ENCODE measurements at regions not wholly inside any gene's neighbourhood (a gene's known extent, or its start where the extent isn't known, plus 50 kb on each side); places are given as distances from the start of the nearest gene placed in this dataset.

- H4K20me1 ChIP-seq (ENCODE audit: insufficient read depth, low read length) = no peaks in the 10 kb centered on the region
- no peak overlapping the region for H3K4me3 ChIP-seq (ENCODE audit: insufficient read depth, low read depth, low read length)
- no peak overlapping the region for H3K27ac ChIP-seq (ENCODE audit: low read depth, low read length)
- Mint-ChIP-seq H3K27ac (ENCODE audit: unreplicated experiment) (no peak overlapping the region), H3K27me3 (ENCODE audit: low read depth, unreplicated experiment) (peaks cover 20% of the 10 kb centered on the region), H3K4me3 (ENCODE audit: unreplicated experiment) (no peak overlapping the region), H3K36me3 (ENCODE audit: low read depth, unreplicated experiment) (no peaks in the 10 kb centered on the region), H3K4me1 (ENCODE audit: low read depth, unreplicated experiment) (peaks cover 4% of the 10 kb centered on the region), H3K9me3 (ENCODE audit: unreplicated experiment) (no peaks in the 10 kb centered on the region)
- DNase-seq (ENCODE audit: low read depth) (no peak), FAIRE-seq (no peak)
- H3K27me3 ChIP-seq (ENCODE audit: insufficient read depth, low read length) = peaks cover 38% of the 10 kb centered on the region
- H3K36me3 ChIP-seq (ENCODE audit: insufficient read depth, low read length) = no peaks in the 10 kb centered on the region
- H3K9me3 ChIP-seq (ENCODE audit: insufficient read depth, low read depth, low read length) = no peaks in the 10 kb centered on the region
- H3K79me2 ChIP-seq (ENCODE audit: insufficient read depth, low read length) = no peaks in the 10 kb centered on the region
- H3K4me2 ChIP-seq (ENCODE audit: low read length) = no peak overlapping the region
- TF ChIP-seq, protein P1, sequence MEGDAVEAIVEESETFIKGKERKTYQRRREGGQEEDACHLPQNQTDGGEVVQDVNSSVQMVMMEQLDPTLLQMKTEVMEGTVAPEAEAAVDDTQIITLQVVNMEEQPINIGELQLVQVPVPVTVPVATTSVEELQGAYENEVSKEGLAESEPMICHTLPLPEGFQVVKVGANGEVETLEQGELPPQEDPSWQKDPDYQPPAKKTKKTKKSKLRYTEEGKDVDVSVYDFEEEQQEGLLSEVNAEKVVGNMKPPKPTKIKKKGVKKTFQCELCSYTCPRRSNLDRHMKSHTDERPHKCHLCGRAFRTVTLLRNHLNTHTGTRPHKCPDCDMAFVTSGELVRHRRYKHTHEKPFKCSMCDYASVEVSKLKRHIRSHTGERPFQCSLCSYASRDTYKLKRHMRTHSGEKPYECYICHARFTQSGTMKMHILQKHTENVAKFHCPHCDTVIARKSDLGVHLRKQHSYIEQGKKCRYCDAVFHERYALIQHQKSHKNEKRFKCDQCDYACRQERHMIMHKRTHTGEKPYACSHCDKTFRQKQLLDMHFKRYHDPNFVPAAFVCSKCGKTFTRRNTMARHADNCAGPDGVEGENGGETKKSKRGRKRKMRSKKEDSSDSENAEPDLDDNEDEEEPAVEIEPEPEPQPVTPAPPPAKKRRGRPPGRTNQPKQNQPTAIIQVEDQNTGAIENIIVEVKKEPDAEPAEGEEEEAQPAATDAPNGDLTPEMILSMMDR (IDR thresholded peaks at IDR 0.05; ENCODE audit: insufficient read depth, low read depth, low read length) = no peak
- TF ChIP-seq EZH2 (IDR thresholded peaks at IDR 0.05; ENCODE audit: insufficient read depth, low read length) = no peak
- H3K9ac ChIP-seq (ENCODE audit: low read length) = no peak overlapping the region
- H2AFZ ChIP-seq (ENCODE audit: low read depth, low read length) = no peak overlapping the region
- H3K4me1 ChIP-seq (ENCODE audit: insufficient read depth, low read length) = no peaks in the 10 kb centered on the region
These were observed 131.3 kb downstream of the INSIG2 start for GRCh38 chr2:118219611-118220010.

- H3K27ac ChIP-seq (ENCODE audit: low read depth, low read length) = no peak overlapping the region
- no peak overlapping the region for H3K4me3 ChIP-seq (ENCODE audit: insufficient read depth, low read depth, low read length)
- FAIRE-seq (no peak), DNase-seq (ENCODE audit: low read depth) (no peak)
- H3K9me3 ChIP-seq (ENCODE audit: insufficient read depth, low read depth, low read length) = no peaks in the 10 kb centered on the region
- peaks cover 14% of the 10 kb centered on the region for H3K27me3 ChIP-seq (ENCODE audit: insufficient read depth, low read length)
- Mint-ChIP-seq H3K27ac (ENCODE audit: unreplicated experiment) (no peak overlapping the region), H3K36me3 (ENCODE audit: low read depth, unreplicated experiment) (no peaks in the 10 kb centered on the region), H3K27me3 (ENCODE audit: low read depth, unreplicated experiment) (peaks cover 2% of the 10 kb centered on the region), H3K4me1 (ENCODE audit: low read depth, unreplicated experiment) (no peaks in the 10 kb centered on the region), H3K4me3 (ENCODE audit: unreplicated experiment) (no peak overlapping the region), H3K9me3 (ENCODE audit: unreplicated experiment) (no peaks in the 10 kb centered on the region)
- no peaks in the 10 kb centered on the region for H3K79me2 ChIP-seq (ENCODE audit: insufficient read depth, low read length)
- no peak overlapping the region for H2AFZ ChIP-seq (ENCODE audit: low read depth, low read length)
- H3K36me3 ChIP-seq (ENCODE audit: insufficient read depth, low read length) = no peaks in the 10 kb centered on the region
- H3K4me1 ChIP-seq (ENCODE audit: insufficient read depth, low read length) = no peaks in the 10 kb centered on the region
- no peak for TF ChIP-seq EZH2 (IDR thresholded peaks at IDR 0.05; ENCODE audit: insufficient read depth, low read length)
- TF ChIP-seq, protein P1 (IDR thresholded peaks at IDR 0.05; ENCODE audit: insufficient read depth, low read depth, low read length) = no peak
- no peaks in the 10 kb centered on the region for H4K20me1 ChIP-seq (ENCODE audit: insufficient read depth, low read length)
- no peak overlapping the region for H3K4me2 ChIP-seq (ENCODE audit: low read length)
- H3K9ac ChIP-seq (ENCODE audit: low read length) = no peak overlapping the region
These were observed 128.0 kb downstream of the INSIG2 start for GRCh38 chr2:118216224-118216623.

DNA sequence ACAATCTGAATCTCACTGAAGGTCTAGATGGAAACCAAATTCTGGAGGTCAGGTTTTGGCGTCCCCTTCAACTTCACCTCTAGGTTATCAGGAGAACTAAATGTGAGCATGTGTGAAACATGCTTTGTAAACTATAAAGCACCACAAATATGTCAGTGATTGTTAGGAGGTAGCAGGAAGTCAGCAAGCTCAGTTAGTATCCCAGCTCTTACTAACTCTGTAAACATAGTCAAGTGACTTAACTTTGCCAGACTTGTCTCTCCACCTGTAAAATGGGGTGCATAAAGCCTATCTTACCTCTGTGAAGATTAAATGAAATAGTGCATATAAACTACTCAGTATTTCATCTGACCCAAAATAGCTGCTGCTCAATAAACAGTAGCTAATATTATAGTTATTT is 121.5 kb downstream of the INSIG2 start:
- Mint-ChIP-seq H3K27ac (ENCODE audit: unreplicated experiment) (no peak overlapping the region), H3K4me3 (ENCODE audit: unreplicated experiment) (no peak overlapping the region), H3K27me3 (ENCODE audit: low read depth, unreplicated experiment) (peaks cover 25% of the 10 kb centered on the region), H3K4me1 (ENCODE audit: low read depth, unreplicated experiment) (no peaks in the 10 kb centered on the region), H3K9me3 (ENCODE audit: unreplicated experiment) (no peaks in the 10 kb centered on the region), H3K36me3 (ENCODE audit: low read depth, unreplicated experiment) (no peaks in the 10 kb centered on the region)
- Histone ChIP-seq H3K4me1 (ENCODE audit: insufficient read depth, low read length) (no peaks in the 10 kb centered on the region), H3K27ac (ENCODE audit: low read depth, low read length) (no peak overlapping the region), H3K4me3 (ENCODE audit: insufficient read depth, low read depth, low read length) (no peak overlapping the region), H3K9ac (ENCODE audit: low read length) (no peak overlapping the region), H3K36me3 (ENCODE audit: insufficient read depth, low read length) (no peaks in the 10 kb centered on the region), H3K4me2 (ENCODE audit: low read length) (no peak overlapping the region), H4K20me1 (ENCODE audit: insufficient read depth, low read length) (no peaks in the 10 kb centered on the region), H3K79me2 (ENCODE audit: insufficient read depth, low read length) (no peaks in the 10 kb centered on the region), H3K27me3 (ENCODE audit: insufficient read depth, low read length) (peaks cover 4% of the 10 kb centered on the region), H2AFZ (ENCODE audit: low read depth, low read length) (no peak overlapping the region), H3K9me3 (ENCODE audit: insufficient read depth, low read depth, low read length) (no peaks in the 10 kb centered on the region)
- no peak for FAIRE-seq
- no peak for DNase-seq (ENCODE audit: low read depth)
- no peak for TF ChIP-seq EZH2 (IDR thresholded peaks at IDR 0.05; ENCODE audit: insufficient read depth, low read length)
- TF ChIP-seq, protein P1 (IDR thresholded peaks at IDR 0.05; ENCODE audit: insufficient read depth, low read depth, low read length) = no peak
